ENCODE measurements at regions not wholly inside any gene's neighbourhood (a gene's known extent, or its start where the extent isn't known, plus 50 kb on each side); places are given as distances from the start of the nearest gene placed in this dataset.
"Not testable (repeated sequence)": the region's sequence is repeated elsewhere in the genome, so short reads cannot be mapped to it uniquely, and the experiment has no call there.

GRCh38 chr9:67708109-67708508 is 150.6 kb upstream of the ANKRD20A1 start:
- DNase-seq (ENCODE audit: low read depth) = not testable (repeated sequence)

- not testable (repeated sequence) for DNase-seq (ENCODE audit: low read depth)
These were observed 147.3 kb upstream of the ANKRD20A1 start for GRCh38 chr9:67711429-67711828.

- DNase-seq (ENCODE audit: low read depth) = not testable (repeated sequence)
These were observed 146.8 kb upstream of the ANKRD20A1 start for GRCh38 chr9:67711931-67712330.

GRCh38 chr9:67712956-67713355 is 145.8 kb upstream of the ANKRD20A1 start:
- not testable (repeated sequence) for DNase-seq (ENCODE audit: low read depth)

GRCh38 chr9:67717830-67718388 is 140.8 kb upstream of the ANKRD20A1 start:
- peak; percentile 27 for DNase-seq (ENCODE audit: low read depth)

- not testable (repeated sequence) for DNase-seq (ENCODE audit: low read depth)
These were observed 138.2 kb upstream of the ANKRD20A1 start for GRCh38 chr9:67720491-67720890.

GRCh38 chr9:67722460-67723090 is 136.2 kb upstream of the ANKRD20A1 start:
- DNase-seq (ENCODE audit: low read depth) = not testable (repeated sequence)

- DNase-seq (ENCODE audit: low read depth) = peak; percentile 11
These were observed 135.5 kb upstream of the ANKRD20A1 start for GRCh38 chr9:67723185-67723584.

- DNase-seq (ENCODE audit: low read depth) = peak; percentile 33
These were observed 133.8 kb upstream of the ANKRD20A1 start for GRCh38 chr9:67724885-67725284.

- peak; percentile 31 for DNase-seq (ENCODE audit: low read depth)
These were observed 132.3 kb upstream of the ANKRD20A1 start for GRCh38 chr9:67726213-67726988.

- DNase-seq (ENCODE audit: low read depth) = not testable (repeated sequence)
These were observed 95.6 kb upstream of the ANKRD20A1 start for GRCh38 chr9:67763133-67763532.

- DNase-seq (ENCODE audit: low read depth) = not testable (repeated sequence)
These were observed 86.9 kb upstream of the ANKRD20A1 start for GRCh38 chr9:67771807-67772206.

GRCh38 chr9:67800170-67800569 is 58.6 kb upstream of the ANKRD20A1 start:
- not testable (repeated sequence) for DNase-seq (ENCODE audit: low read depth)

Measured in activated T-cell treated with anti-CD3 and anti-CD28 coated beads for 48 hours (primary cell).